ENCODE measurements at regions not wholly inside any gene's neighbourhood (a gene's known extent, or its start where the extent isn't known, plus 50 kb on each side); places are given as distances from the start of the nearest gene placed in this dataset.
"Not testable (repeated sequence)": the region's sequence is repeated elsewhere in the genome, so short reads cannot be mapped to it uniquely, and the experiment has no call there.

DNA sequence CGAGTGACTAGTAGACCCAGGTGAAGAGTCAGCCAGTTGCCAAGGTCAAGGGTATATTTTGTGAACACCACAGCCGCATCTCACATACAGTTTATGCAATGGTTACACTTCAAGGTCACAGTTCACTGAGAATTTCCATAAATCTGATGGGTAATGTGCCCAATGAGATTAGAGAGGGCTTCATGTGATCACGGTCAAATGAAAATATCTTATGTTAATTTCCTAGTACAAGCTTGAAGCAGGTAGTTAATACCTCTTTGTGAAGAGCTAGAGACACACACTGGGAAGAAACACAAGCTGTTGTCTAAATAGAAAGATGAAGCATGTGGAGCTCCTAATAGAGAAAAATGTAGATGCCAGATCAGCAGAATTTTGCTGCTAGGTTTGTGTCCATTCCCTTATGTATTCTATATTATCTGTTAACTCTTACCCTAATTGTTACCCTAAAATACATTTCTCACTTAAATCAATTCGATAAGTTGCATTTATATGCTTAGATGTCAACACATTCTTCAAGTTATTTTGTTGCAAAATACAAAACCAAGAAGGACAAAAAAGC, 136.0 kb downstream of the NR2F2 start:
- no peak for DNase-seq (ENCODE audit: low spot score)
- no peak for ATAC-seq

DNA sequence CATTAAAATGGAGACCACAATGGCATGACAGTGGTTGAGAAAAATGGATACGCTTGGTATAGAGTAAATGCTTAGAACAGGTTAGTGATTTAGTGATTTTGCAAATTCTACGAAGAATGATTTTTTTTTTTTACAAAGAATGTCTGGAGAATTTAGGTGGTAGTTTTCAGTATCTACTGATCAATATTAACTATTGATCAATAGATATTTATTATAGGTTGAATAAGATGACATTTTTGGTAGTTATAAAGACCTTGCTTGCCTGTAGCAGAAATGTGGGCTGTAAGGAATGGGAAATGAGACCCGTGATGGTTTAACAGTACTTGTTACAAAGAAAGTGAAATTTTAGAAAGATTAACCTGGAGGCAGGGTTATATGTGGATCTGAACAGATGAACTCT, 137.5 kb downstream of the NR2F2 start:
- ATAC-seq: no peak
- DNase-seq (ENCODE audit: low spot score): no peak

DNA sequence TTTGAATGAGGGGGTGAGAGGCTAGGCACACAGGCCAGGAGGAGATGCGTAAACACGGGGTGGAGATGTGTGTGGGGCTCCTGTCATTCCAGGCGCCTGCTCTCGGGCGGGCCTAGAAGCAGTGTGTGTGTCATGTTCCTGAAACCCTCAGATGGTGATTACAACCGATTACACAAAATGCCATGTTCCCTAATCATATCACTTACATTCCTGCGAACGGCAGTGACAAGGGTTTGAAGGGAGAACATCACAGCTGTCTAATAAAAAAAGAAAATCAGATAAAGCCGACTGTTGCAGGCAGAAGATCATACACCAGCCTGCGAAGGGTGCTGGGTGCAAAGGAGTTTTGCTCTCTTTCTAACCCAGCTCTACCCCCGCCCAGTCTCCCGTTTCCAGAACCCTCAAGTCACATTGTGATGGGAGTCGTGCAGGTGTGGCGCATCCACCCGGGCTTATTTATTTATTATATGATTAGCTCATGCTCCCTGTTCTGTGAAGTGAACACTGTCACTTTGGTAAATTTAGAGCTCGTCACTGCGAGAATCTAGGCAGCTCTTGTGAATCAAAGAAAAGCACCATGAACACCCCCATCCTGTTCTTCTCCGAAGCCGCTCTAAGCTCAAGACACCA, 140.3 kb downstream of the NR2F2 start:
- DNase-seq (ENCODE audit: low spot score): no peak
- no peak for ATAC-seq

DNA sequence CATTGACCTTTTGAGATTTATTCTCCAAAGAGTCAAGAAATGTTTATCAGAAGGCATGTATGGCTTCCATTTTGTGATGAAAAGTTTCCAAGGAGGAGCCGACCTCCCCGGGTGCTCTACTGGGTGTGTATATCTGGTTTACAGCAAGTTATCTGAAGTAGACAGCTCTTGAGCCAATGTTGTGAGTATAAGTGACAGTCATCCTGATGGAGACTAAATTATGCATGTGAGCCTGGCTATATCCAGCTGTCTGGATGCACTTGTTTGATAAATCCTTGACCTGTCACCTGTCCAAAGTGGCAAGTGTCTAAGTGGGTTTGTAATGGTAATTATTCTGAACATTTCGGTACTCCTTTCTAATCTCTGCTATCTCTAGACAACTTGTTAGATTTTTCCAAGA, 142.2 kb downstream of the NR2F2 start:
- DNase-seq (ENCODE audit: low spot score) (no peak), ATAC-seq (no peak)

DNA sequence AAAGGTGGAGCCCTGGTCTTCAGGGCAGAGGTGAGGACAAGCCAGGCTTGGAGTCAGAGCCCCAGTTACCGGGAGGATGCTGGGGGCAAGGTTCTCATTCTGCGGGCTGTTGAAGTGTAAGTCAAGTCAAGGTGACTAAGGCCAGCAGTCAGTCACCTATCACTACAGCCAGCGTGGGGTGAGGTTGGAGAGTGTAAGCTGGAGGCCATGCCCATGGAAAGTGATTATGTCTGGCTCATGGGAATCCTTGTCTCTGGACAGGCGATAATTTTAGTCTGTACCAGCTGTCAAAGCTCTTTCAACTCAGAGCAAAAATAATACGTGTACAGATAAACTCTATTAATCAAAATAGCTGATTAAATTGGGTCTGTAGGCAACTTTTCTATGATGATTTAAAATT, 143.1 kb downstream of the NR2F2 start:
- ATAC-seq (no peak), DNase-seq (ENCODE audit: low spot score) (no peak)

DNA sequence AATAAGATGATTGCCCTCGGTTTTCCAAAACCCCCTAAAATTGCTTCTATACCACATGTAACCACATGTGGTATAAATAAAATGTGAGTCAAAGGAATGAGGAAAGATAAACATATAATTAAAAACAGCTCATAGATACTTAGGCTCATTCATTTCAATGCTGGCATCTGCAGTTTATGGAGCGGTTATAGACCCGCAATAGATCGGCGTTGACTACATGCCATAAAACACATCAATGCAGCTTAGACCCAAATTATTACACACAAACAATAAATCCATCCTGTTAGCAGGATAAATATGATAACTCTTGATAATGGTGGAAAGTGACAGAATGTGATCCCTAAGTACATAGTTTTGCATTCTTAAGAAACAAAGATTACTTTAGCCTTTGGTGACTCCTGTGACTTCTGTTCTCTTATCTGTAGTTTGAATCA, 143.7 kb downstream of the NR2F2 start:
- DNase-seq (ENCODE audit: low spot score): no peak
- ATAC-seq: no peak

DNA sequence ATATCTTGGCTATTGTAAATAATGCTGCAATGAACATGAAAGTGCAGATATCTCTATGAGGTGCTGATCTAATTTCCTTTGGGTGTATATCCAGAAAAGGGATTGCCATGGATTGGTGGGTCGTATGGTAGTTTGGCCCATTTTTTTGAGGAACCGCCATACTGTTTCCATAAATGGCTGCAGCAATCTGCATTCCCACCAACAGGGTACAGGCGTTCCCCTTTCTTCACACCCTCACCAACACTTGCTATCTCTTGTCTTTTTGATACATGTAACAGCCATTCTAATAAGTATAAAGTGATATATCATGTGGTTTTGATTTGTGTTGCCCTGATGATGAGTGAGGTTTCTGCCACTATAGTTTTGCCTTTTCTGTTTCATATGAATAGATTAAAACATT, 146.7 kb downstream of the NR2F2 start:
- ATAC-seq (no peak), DNase-seq (ENCODE audit: low spot score) (no peak)

DNA sequence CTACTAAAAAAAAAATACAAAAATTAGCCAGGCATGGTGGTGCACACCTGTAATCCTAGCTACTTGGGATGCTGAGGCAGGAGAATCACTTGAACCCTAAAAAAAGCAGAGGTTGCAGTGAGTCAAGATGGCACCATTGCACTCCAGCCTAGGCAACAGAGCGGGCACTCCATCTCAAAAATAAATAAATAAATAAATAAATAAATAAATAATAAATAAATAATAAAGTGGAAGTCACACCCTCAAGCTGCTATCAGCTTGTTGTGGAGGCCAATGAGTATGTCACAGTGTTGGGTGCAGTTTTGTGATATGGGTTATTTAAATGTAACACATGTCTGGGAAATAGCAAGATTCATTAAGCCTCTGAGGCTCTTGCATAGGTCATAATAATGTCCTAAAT, 153.9 kb downstream of the NR2F2 start:
- not testable (repeated sequence) for ATAC-seq; DNase-seq (ENCODE audit: low spot score)

DNA sequence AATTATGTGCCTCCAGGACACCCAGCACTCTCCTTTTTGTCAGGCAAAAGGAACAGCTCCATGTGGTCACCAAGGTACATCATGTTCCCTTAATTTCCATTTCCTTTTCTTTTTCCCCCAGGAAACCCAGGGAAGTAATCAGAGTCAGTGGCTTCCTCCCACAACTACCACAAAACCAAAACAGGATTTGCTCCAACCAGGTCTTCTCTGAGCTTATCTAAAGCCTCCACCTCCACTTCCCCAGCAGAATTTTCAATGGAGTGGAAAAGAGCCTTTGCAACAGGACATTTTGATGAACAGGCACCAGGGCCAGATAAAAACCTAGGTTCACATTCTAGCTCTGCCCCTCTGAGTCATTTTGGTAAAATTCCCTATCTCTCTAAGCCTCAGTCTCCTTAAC, 154.3 kb downstream of the NR2F2 start:
- DNase-seq (ENCODE audit: low spot score) (no peak), ATAC-seq (no peak)

DNA sequence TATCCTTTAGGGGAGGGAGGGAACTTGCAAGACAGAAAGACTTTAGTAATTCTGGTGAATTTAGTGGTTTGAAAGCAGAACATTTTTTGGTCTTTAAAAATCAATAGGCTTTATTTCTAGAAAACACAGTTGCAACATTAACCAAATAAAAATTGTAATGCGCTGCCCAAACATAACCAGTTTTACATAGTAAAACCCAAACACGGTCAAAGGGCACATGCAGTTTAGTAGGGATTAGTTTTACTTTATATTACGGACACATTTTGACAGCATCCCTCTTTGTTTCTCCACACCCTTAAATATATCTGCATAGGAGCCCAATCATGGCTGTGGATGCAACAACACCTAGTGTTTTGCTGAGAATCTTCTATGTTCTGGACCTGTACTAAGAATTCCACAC, 156.7 kb downstream of the NR2F2 start:
- no peak for DNase-seq (ENCODE audit: low spot score)
- ATAC-seq: peak; percentile 52

DNA sequence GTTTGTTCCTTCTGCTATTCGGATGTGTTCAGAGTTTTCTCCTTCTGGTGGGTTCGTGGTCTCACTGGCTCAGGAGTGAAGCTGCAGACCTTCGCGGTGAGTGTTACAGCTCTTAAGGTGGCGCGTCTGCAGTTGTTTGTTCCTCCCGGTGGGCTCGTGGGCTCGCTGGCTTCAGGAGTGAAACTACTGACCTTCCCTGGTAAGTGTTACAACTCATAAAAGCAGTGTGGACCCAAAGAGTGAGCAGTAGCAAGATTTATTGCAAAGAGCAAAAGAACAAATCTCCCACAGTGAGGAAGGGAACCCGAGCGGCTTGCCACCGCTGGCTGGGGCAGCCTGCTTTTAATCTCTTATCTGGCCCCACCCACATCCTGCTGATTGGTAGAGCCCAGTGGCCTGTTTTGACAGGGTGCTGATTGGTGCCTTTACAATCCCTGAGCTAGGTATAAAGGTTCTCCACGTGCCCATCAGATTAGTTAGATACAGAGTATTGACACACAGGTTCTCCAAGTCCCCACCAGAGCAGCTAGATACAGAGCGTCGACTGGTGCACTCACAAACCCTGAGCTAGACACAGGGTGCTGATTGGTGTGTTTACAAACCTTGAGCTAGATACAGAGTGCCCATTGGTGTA, 160.7 kb downstream of the NR2F2 start:
- not testable (repeated sequence) for ATAC-seq; DNase-seq (ENCODE audit: low spot score)

DNA sequence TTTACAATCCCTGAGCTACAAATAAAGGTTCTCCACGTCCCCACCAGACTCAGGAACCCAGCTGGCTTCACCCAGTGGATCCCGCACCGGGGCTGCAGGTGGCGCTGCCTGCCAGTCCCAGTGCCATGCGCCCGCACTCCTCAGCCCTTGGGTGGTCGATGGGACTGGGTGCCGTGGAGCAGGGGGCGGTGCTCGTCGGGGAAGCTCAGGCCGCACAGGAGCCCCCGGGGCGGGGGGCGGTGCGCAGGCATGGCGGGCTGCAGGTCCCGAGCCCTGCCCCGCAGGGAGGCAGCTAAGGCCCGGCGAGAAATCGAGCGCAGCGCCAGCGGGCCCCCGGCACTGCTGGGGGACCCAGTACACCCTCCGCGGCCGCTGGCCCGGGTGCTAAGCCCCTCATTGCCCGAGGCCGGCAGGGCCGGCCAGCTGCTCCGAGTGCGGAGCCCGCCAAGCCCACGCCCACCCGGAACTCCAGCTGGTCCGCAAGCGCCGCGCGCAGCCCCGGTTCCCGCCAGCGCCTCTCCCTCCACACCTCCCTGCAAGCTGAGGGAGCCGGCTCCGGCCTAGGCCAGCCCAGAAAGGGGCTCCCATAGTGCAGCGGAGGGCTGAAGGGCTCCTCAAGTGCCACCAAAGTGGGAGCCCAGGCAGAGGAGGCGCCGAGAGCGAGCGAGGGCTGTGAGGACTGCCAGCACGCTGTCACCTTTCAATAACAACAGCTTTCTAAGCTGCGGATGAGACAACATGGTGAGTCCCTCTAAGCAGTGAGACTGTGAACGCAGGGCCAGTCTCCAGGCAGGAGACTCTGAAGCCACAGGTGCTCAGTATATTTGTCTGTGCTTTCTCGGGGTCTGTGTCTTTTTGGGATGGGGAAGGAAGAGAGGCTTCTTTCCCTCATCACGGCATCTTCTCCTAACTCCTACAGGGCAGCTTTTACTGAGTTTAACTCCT, 161.5 kb downstream of the NR2F2 start:
- not testable (repeated sequence) for DNase-seq (ENCODE audit: low spot score); ATAC-seq

DNA sequence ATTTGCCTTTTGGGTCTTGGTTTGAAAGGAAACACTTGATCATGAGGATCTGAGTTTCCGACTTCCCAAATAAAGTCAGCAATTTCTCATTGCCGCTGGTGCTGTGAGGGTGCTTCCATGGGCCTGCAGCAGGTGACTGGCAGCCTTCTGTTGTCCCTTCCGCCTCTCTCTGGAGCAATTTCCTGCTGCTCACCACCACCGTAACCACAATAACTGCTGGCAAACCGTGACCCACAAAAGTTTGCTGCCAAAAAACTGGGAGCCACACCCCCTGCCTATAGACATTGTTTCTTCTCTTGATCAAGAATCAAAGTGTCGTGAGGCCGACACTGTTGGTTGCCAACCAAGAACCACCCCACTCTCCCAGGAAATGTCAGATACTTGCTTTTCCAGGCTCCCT, 164.0 kb downstream of the NR2F2 start:
- ATAC-seq (no peak), DNase-seq (ENCODE audit: low spot score) (no peak)

DNA sequence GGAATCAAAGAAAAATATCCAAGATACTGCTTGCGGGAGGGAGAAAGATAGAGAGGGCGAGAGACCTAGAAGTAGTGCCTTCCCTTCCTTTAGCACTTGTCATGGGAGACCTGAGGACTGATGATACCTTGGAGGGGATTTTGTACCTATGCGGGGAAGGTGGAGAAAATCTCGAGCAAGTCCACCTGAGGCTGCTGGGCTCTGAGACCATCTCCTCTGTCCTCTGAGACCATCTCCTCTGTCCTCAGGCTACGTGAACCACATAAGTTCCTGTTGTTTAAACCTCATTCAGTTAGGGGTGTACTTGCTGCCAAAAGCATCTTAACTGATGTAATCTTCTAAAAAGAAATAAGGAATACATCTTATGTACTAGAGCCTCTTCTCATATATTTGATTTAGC, 164.9 kb downstream of the NR2F2 start:
- ATAC-seq: no peak
- no peak for DNase-seq (ENCODE audit: low spot score)

DNA sequence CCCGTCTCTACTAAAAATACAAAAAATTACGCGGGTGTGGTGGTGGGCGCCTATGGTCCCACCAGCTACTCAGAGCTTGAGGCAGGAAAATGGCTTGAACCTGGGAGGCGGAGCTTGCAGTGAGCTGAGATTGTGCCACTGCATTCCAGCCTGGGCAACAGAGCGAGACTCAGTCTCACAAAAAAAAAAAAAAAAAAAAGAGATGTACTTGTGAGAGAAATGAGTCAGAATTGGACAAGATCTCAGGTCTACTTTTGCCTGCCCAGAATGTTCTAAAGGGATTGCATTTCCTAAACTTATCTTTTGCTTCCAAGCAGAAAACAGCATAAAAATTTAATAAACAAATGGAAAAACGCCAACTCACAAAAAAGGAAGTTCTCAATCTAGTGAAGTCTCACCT, 167.5 kb downstream of the NR2F2 start:
- DNase-seq (ENCODE audit: low spot score) (no peak), ATAC-seq (no peak)

DNA sequence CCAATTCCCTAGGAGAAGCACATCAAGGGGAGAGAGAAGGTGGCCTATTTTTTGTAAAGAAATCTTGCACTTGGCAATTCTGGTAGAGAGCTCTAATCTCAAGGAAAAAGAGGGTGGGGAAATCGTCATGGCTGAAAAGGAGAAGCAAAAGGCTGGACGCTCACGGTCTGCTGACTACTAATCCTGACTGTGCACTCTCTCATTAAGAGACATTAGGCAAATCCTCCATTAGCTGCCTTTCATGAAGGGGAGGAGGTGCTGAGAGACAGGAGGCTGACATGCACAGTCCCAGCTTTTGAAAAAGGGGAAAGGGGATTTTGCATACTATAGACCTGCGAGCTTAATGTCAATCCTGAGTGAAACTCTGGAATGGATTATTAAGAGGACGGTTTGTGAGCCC, 170.0 kb downstream of the NR2F2 start:
- ATAC-seq: no peak
- DNase-seq (ENCODE audit: low spot score): no peak

DNA sequence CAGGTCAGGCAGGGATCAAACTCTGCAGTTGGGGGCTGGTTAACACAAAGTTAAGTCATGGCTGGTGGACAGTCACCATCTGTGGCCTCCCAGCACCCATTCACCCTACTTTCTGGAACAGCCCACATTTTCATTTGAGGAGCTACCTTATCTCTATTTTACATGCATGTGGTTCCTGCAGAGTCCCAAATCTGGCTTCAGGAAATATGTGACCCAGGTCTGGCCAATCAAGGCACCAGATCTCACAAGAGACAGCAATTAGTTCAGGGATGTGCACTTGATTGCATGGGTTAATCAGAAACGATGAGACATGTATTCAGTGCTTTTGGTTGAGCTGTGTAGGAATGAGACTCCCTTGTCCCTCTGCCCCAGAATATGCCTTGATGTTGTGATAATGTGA, 170.9 kb downstream of the NR2F2 start:
- ATAC-seq (no peak), DNase-seq (ENCODE audit: low spot score) (no peak)

DNA sequence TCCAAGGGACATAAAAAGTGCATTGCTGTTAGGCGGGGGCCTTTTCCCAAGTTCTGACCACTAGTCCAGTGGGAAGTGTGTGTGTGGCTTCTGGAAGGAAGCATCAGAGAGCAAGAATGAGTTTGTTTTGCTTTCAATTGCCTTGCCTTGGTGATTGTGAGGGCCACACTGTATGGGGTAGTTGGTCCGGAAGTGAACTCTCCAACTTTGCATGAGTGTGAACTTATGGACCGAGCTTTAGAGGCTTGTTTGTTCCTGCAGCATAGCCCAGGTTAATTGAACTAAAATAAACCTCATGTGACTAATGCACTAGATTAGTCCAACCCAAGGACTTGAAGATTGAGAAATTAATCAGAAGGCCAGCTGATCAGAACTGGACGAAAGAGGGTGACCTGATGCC, 171.7 kb downstream of the NR2F2 start:
- ATAC-seq (no peak), DNase-seq (ENCODE audit: low spot score) (no peak)

DNA sequence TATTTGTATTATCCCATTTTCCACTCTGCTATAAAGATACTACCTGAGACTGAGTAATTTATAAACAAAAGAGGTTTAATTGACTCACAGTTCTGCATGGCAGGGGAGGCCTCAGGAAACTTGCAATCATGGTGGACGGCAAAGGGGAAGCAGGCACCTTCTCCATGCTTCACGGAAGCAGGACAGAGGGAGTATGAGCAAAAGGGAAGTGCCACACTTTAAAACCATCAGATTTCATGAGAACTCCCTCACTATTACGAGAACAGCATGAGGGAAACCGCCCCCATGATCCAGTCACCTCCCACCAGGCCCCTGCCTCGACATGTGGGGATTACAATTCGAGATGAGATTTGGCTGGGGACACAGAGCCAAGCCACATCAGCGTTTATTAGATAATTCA, 172.8 kb downstream of the NR2F2 start:
- DNase-seq (ENCODE audit: low spot score) (no peak), ATAC-seq (no peak)

DNA sequence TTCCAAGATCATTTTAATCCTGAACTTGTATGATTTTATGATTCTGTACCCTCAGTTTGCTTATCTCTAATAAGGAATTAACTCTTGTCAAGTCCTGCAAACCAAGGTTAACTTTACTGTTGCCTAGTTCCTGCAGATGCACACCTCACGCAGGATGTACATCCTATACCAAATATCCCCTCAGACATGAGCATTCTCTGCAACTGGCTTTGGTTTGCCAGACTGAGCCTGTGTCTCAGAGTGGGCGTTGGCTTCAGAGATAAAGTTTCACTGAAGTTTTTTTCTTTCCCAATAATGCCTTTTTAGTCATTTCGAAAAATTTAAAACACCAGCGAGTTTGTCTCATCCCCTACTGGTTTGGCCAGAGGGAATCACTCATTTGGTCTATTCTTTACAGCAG, 173.9 kb downstream of the NR2F2 start:
- ATAC-seq (no peak), DNase-seq (ENCODE audit: low spot score) (no peak)

DNA sequence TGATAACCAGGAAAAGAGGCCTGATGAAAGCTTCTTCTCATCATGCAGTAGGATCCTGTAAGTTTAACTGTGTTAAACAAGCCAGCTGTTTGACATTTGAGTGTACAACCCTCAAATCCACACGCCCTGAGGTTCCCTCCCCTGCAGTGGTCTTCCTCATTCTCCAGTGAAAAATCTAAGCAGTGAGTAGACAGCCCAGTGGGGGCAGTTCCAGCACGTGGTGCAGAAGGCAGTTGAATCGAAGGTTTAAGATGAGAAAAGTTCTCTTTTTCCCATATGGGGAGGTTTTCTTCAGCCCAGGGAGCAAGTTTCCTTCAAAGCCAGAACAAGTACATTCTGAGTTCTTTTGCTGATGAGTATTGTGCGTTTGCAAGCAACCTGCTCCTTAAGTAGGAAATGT, 174.5 kb downstream of the NR2F2 start:
- DNase-seq (ENCODE audit: low spot score) (no peak), ATAC-seq (no peak)
